ENCODE measurements at regions not wholly inside any gene's neighbourhood (a gene's known extent, or its start where the extent isn't known, plus 50 kb on each side); places are given as distances from the start of the nearest gene placed in this dataset.
"Not testable (repeated sequence)": the region's sequence is repeated elsewhere in the genome, so short reads cannot be mapped to it uniquely, and the experiment has no call there.

GRCh38 chr4:10841697-10842096 is 157.1 kb upstream of the CLNK start:
- Histone ChIP-seq H3K9me3 (replicated peaks in 1 of 3) (no peaks in the 10 kb centered on the region), H3K4me3 (no peak overlapping the region), H3K36me3 (replicated peaks in 1 of 2) (no peaks in the 10 kb centered on the region), H3K4me1 (replicated peaks in 1 of 2) (no peaks in the 10 kb centered on the region), H3K27me3 (no peaks in the 10 kb centered on the region), H3K27ac (no peak overlapping the region)
- no peak for TF ChIP-seq POLR2A (IDR thresholded peaks at IDR 0.05)
- TF ChIP-seq CTCF (IDR thresholded peaks at IDR 0.05) = no peak
- WGBS, 4 donors = 86 to 96% (median 88%) methylated on average over 4 of the region's 4 CpGs
- intact Hi-C loops (cut with DNase I) = no loop called here
- DNase-seq = no peak

DNA sequence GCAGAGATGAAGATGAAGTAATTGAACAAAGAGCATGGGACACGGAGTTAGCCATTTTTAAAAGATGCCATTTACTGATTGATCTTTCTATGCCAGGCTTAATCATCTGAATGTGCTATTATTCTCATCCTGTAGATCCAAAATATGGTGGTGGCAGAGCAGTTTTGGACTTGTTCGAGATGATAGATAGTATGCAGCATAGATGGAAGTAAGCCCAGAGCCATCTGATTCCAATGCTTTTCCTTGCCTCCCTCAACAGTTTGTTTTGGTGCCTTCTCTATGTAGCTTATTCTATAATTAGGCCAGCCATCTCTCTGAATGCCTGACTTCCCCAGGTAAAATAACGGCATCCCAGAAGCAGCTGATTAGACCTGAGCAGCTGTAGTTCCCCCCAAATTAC is 152.6 kb upstream of the CLNK start:
- H3K27ac ChIP-seq = no peak overlapping the region
- DNase-seq = no peak
- no peak overlapping the region for H3K4me3 ChIP-seq
- 72 to 87% (median 78%) methylated on average over 3 of the region's 3 CpGs for WGBS, 4 donors
- H3K4me1 ChIP-seq (replicated peaks in 1 of 2) = no peaks in the 10 kb centered on the region
- TF ChIP-seq CTCF (IDR thresholded peaks at IDR 0.05) = no peak
- TF ChIP-seq POLR2A (IDR thresholded peaks at IDR 0.05) = no peak
- H3K9me3 ChIP-seq (replicated peaks in 1 of 3) = no peaks in the 10 kb centered on the region
- H3K27me3 ChIP-seq = no peaks in the 10 kb centered on the region
- H3K36me3 ChIP-seq (replicated peaks in 1 of 2) = no peaks in the 10 kb centered on the region
- intact Hi-C loops (cut with DNase I) = no loop called here

DNA sequence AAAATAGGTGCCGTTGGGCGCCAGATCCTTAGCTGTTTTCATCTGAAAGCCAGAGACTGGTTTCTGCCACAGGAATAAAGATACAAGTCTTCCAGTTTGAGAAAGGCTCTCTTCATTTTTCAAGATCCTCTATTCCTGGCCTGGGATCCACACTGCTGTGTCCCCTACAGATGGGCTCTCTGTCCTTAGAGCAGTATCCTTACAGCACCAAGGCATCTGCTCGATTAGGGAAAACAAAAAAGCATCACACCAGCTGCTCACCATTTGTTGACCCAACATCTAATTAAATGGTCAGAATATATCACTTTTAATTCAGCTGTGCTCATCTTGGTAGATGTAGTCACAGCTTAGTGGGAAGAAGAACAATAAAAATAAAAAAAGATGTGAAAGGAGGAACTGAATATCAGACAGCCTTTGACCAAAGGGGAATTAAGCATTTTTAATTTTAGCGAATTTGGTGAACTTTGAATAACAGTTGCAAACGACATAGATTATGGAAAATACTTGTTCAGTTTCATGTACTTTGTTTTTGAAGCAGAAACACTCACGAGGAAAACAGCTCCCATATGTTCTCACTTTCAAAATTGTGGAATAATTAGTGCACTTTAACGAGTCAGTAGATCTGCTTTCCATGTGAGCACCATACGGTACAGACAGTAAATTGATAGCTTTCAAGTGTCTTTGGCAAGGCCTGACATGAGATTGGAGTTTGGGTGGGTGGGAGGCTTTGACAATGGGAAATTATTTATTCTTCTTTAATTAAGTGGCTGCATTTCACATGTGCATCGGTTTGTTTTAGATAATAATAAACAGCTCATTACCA is 148.4 kb upstream of the CLNK start:
- intact Hi-C loops (cut with DNase I) = no loop called here
- no peak overlapping the region for H3K27ac ChIP-seq
- H3K4me3 ChIP-seq = no peak overlapping the region
- TF ChIP-seq POLR2A (IDR thresholded peaks at IDR 0.05) (no peak), CTCF (IDR thresholded peaks at IDR 0.05) (no peak)
- H3K27me3 ChIP-seq = no peaks in the 10 kb centered on the region
- H3K4me1 ChIP-seq (replicated peaks in 1 of 2) = no peaks in the 10 kb centered on the region
- DNase-seq = no peak
- H3K9me3 ChIP-seq (replicated peaks in 1 of 3) = no peaks in the 10 kb centered on the region
- 73 to 78% (median 76%) methylated on average over 9 of the region's 9 CpGs for WGBS, 4 donors
- no peaks in the 10 kb centered on the region for H3K36me3 ChIP-seq (replicated peaks in 1 of 2)

GRCh38 chr4:10831727-10832408 is 147.3 kb upstream of the CLNK start:
- Histone ChIP-seq H3K27me3 (no peaks in the 10 kb centered on the region), H3K9me3 (replicated peaks in 1 of 3) (no peaks in the 10 kb centered on the region), H3K36me3 (replicated peaks in 1 of 2) (no peaks in the 10 kb centered on the region), H3K27ac (no peak overlapping the region), H3K4me1 (replicated peaks in 1 of 2) (no peaks in the 10 kb centered on the region), H3K4me3 (no peak overlapping the region)
- DNase-seq = no peak
- intact Hi-C loops (cut with DNase I) = no loop called here
- 81 to 90% (median 83%) methylated on average over 2 of the region's 2 CpGs for WGBS, 4 donors
- no peak for TF ChIP-seq CTCF (IDR thresholded peaks at IDR 0.05)
- no peak for TF ChIP-seq POLR2A (IDR thresholded peaks at IDR 0.05)

- H3K9me3 ChIP-seq (replicated peaks in 1 of 3); H3K27ac ChIP-seq; H3K4me1 ChIP-seq (replicated peaks in 1 of 2); H3K36me3 ChIP-seq (replicated peaks in 1 of 2); DNase-seq; H3K4me3 ChIP-seq; H3K27me3 ChIP-seq; intact Hi-C loops (cut with DNase I): not testable (repeated sequence)
- WGBS, 4 donors = 91 to 95% (median 93%) methylated on average over 16 to 21 of the region's 21 CpGs
These were observed 144.5 kb upstream of the CLNK start for GRCh38 chr4:10828918-10829538.

Data from adrenal gland (tissue), 9 donors.